ENCODE measurements at regions not wholly inside any gene's neighbourhood (a gene's known extent, or its start where the extent isn't known, plus 50 kb on each side); places are given as distances from the start of the nearest gene placed in this dataset.
"Not testable (repeated sequence)": the region's sequence is repeated elsewhere in the genome, so short reads cannot be mapped to it uniquely, and the experiment has no call there.

- DNase-seq: no peak
Observed at GRCh38 chr6:168929871-168930450, 323.7 kb downstream of the THBS2 start.

GRCh38 chr6:168928012-168928411 lies 325.6 kb downstream of the THBS2 start:
- no peak for DNase-seq

- no peak for DNase-seq
Observed at GRCh38 chr6:168927026-168927425, 326.6 kb downstream of the THBS2 start.

- DNase-seq: no peak
Observed at GRCh38 chr6:168926306-168926705, 327.3 kb downstream of the THBS2 start.

GRCh38 chr6:168925671-168926070 lies 328.0 kb downstream of the THBS2 start:
- no peak for DNase-seq

GRCh38 chr6:168923171-168923570 lies 330.5 kb downstream of the THBS2 start:
- DNase-seq: no peak

- no peak for DNase-seq
Observed at GRCh38 chr6:168922436-168922835, 331.2 kb downstream of the THBS2 start.

- no peak for DNase-seq
Observed at GRCh38 chr6:168920289-168920688, 333.4 kb downstream of the THBS2 start.

GRCh38 chr6:168919470-168920179 lies 334.0 kb downstream of the THBS2 start:
- no peak for DNase-seq

- DNase-seq: no peak
Observed at GRCh38 chr6:168916576-168917211, 337.0 kb downstream of the THBS2 start.

GRCh38 chr6:168915855-168916254 lies 337.8 kb downstream of the THBS2 start:
- DNase-seq: no peak

- DNase-seq: no peak
Observed at GRCh38 chr6:168915242-168915641, 338.4 kb downstream of the THBS2 start.

- DNase-seq: no peak
Observed at GRCh38 chr6:168913866-168914469, 339.7 kb downstream of the THBS2 start.

- DNase-seq: not testable (repeated sequence)
Observed at GRCh38 chr6:168913231-168913865, 340.3 kb downstream of the THBS2 start.

- DNase-seq: no peak
Observed at GRCh38 chr6:168909288-168909687, 344.4 kb downstream of the THBS2 start.

- no peak for DNase-seq
Observed at GRCh38 chr6:168908887-168909286, 344.8 kb downstream of the THBS2 start.

- no peak for DNase-seq
Observed at GRCh38 chr6:168908166-168908565, 345.5 kb downstream of the THBS2 start.

- no peak for DNase-seq
Observed at GRCh38 chr6:168906391-168906790, 347.3 kb downstream of the THBS2 start.

GRCh38 chr6:168905451-168906090 lies 348.1 kb downstream of the THBS2 start:
- DNase-seq: no peak

GRCh38 chr6:168903613-168904345 lies 349.9 kb downstream of the THBS2 start:
- no peak for DNase-seq

GRCh38 chr6:168902075-168902474 lies 351.6 kb downstream of the THBS2 start:
- DNase-seq: no peak

- DNase-seq: no peak
Observed at GRCh38 chr6:168901076-168901475, 352.6 kb downstream of the THBS2 start.

Data from NCI-H1092 treated with DMSO at 0.1 percent for 48 hours (cell line).